HG03469 (cell line): ENCODE measurements at regions not wholly inside any gene's neighbourhood (a gene's known extent, or its start where the extent isn't known, plus 50 kb on each side); places are given as distances from the start of the nearest gene placed in this dataset.

ENCODE experiments used
- ATAC-seq: cut with Tn5 transposase; IDR thresholded peaks from one replicate; pipeline ENCODE4 v1.9.1; 2021; ENCODE audit warnings: mild to moderate bottlenecking, moderate library complexity, moderate number of reproducible peaks; ENCODE audit not compliant: unreplicated experiment

DNA sequence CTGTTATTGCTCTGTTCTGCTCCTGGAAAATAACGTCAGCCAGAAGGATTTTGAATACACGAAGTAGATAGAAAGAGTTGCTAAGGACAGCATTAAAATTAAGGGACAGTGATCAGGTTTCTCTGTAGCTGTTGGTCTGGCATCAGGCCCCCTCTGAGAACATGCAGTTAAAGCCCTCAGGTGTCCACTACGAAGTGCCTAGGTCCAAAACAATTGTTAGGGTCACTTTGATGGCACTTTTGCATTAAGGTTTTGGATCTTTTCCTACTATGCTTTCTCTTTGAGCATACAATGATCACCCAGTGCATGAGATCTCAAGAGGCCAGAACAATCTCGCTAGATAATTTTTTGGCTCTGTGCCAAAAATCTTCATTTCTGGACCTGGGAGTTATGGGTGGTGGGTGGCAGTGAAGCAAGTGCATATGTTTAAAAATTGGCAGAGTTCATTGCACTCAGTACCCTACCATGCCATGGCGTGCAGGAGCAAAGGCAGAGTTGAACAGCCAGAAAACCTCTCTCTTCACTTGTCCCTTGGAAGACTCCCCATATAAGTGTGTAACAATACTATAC is 797.6 kb downstream of the ROBO2 start:
- ATAC-seq: no peak

DNA sequence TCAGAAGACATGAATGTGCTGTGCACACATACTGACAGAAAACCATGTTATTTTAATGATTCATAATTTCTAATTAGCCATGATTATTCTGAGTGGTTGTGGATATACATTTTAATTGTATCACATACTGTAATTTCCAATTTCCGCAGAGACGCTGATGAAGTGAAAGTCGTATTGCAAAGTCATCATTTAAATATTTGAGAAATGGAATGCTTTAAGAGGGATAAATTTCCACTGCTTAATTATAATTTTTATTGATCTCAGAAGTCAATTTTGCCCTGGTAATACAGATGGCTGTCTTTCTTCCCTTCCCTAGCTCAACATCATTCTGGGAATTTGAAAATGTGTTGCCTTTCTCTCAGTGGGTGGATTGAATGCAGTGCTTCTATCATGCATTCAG is 819.3 kb downstream of the ROBO2 start:
- no peak for ATAC-seq

DNA sequence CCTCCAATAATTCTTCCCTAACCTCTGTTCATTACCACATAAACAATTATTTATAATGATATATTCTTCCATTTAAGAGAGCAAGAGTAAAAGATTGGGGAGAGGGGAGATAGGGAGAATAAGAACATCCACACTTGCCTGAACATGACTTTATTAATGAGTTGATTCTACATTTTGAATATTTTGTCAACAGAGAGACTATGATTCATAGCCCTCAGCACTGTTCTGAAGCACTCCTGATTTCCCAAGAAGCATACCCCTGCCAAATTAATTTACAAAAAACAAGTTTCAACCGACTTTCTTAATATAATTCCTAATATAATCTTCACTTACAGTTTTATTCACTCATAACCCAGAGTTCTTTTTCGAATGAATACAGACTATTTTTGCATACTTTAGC is 828.8 kb downstream of the ROBO2 start:
- no peak for ATAC-seq

DNA sequence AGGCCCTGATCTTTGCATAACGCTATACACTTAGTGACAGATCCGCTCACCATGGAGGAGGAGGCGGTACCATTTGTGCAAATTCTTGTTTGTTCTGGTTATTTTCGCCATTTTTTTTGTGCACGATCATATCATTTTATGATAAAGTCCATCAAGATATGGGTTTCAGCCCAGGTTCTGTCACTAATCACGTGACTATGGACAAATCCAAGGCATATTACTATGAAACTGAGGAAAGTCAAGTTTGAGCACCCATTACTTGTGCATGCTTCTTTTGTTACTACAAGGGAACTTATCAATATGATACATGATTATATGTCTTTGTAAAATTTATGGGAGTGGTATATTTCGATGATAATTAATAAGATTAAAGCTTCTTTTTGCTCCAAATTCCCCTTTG is 829.5 kb downstream of the ROBO2 start:
- no peak for ATAC-seq

DNA sequence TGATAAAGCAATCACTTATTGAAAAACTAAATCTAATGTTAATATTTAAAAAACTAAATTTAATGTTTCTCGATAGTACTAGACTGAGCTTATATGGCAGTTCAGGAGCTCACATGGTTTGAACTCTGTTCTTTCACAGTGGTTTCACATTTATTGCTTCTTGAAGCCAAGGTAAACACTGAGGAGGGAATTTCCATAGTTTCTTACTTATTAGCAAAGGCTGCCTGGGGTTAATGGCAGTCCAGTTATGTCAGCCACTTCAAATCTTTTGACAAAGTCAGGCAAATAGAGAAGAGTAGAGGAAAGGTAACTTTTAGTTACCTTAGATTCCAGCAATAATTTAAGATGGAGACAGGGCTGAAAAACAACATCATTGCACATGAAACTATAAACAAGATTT is 831.5 kb downstream of the ROBO2 start:
- ATAC-seq: no peak

DNA sequence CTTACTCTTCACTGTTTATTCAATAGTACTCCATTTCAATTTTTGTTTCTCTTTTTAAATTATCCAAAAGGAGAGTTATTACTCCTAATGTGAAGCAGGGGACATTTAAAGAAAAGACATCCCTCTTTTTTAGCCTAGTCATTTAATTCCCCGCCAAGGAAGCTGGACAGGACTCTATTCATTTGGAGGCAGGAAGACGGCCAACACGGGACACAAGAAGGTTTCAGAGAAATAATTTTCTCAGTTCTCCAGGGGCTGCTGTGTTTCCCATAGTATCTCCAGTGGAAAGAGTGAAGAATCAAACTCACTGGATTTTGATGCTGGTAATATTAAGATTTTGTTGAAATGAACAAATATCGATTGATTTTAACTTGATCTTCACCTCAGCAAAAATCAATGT is 833.7 kb downstream of the ROBO2 start:
- ATAC-seq: no peak

DNA sequence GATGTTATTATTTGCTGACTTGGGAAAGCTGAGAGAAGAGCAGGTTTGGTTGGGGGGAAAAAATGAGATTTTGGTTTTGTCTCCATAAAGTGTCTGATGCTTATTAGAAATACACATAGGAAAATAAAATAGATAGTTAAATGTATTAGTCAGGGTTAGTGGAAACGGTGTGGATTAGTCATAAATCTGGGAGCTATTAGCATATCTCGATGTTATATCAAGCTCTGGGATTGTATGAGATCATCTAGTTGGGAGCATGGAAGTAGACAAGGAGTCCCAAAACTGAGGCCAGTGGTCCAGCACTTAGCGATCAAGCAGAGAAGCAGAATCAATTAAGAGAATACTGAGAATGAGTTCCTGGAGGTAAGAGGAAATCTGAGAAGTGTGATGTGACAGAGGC is 845.5 kb downstream of the ROBO2 start:
- ATAC-seq: no peak

DNA sequence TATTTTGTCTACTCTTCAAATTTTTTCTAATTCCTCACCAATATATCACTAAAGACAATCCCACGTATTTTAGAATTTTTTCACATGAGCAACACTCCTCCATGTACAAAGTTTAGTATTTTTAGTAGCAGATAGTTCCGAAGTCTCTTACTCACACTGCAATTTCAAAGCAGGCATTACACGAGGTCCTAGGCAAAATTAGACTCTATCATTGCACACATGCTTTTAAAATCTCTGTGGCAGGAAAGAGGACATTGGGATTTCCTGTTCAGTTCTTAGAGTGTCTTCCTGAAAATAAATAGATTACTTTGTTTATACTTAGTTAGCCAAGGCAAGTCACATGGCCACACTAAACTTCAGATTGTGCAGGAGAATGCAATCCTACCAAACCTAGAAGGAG is 847.7 kb downstream of the ROBO2 start:
- ATAC-seq: no peak

DNA sequence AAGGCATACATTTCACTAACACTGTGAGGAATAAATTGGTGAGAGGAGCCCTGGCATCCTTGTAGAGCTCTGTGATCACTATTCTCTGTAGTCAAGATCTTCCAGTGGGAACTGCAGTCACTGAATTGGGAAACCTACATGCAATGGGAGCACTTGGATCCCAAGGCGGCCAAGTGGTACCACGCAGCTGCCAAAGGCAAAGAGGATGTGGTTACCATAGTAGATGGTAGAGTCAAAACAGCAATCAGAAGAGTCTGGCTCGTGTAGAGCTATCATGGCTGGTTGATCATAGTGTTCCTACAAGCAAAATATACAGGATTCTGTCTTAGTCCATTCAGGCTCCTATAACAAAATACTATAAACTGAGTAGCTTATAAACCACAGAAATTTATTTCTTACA is 849.7 kb downstream of the ROBO2 start:
- no peak for ATAC-seq

DNA sequence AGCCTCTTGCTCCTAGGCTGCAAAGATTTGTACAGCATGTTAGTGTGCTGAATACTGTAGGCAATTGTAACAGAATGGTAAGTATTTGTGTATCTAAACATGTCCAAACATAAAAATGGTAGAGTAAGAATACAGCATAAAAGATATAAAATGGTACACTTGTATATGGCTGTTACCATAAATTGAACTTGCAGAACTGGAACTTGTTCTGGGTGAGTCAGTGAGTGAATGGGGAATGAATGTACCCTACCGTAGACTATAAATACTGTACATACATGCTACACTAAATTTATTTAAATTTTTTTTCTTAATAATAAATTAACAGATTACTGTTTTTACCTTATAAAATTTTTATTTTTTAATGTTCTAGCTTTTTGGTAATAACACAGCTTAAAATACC is 858.7 kb downstream of the ROBO2 start:
- ATAC-seq: no peak

DNA sequence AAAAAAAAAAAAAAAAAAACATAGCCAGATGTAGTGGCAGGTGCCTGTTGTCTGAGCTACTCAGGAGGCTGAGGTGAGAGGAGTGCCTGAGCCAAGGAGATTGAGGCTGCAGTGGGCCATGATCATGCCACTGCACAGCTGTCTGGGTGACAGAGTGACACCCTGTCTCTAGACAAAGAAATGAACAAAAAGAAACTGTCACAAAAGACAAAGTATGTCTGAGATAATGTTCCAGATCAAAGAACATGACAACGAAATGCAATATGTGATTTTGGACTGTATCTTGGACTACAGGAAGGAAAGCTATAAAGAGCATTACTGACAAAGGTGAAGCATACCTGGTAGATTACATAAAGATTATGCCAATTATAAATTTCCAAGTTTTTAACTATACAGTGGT is 862.8 kb downstream of the ROBO2 start:
- no peak for ATAC-seq

DNA sequence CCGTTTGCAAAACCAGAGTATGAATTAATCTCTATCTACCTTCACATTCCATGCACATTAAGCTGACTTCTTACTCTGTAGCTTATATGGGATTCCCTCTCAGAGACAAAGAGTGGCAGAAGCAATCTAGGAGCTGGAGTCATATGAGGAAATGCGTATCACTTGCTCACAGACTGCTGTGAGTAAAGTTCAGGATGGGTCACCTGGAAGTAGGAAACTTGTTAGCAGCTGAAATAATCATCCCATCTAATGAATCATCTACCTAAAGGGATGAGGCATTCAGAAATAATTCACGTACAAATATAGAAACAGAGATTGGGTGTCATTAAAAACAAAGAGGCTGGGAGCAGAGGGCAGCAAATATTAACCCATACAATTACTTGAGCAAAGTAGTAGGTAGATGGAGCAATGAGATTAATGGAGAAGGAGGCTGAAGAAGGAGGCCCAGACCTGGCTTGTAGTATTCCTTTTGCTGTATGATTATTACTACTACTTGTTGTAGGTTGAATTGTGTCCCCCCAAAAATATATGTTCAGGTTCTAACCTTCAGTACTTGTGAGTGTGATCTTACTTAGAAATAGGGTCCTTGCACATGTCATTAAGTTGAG is 866.3 kb downstream of the ROBO2 start:
- ATAC-seq: no peak

DNA sequence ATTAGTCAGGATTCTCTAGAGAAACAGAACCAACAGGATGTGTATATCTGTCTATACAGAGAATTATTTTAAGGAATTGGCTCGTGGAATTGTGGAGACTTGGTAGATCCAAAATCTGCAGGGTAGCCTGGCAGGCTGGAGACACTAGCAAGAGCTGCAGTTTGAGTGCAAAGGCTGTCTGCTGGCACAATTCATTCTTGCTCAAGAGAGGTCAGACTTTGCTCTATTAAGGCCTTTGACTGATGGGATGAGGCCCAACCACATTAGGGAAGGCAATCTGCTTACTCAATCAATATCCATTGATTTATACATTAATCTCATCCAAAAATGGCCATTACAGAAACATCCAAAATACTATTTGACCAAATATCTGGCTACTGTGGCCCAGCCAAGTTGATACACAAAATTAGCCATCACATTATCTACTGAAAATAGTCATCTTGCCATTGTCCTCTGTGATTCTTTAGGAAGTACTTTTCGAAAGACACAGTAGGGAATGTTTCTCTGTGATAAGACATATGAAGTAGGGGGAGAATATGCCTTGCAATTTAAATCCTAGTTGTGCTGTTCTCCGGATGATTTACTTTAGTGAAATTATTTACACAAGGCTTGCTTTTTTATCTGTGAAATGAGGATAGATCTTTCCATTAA is 873.8 kb downstream of the ROBO2 start:
- no peak for ATAC-seq

DNA sequence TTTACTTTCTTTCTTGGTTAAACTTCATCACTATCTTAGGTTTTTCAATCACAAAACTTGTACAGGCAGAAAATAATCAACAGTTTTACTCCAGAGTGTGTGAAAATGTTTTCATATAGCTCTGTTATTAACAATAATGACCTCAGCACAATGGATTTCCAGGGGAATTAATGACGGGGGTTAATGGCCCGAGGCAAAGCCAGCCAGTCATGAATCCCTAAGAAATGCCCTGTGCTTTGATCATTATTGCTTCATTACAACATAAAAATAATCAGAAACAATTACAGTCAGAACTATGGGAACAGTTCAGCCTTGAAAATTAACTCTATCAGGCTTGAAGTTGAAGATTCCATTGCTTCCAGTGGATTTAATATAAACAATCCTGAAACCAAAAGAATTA is 875.4 kb downstream of the ROBO2 start:
- ATAC-seq: no peak

DNA sequence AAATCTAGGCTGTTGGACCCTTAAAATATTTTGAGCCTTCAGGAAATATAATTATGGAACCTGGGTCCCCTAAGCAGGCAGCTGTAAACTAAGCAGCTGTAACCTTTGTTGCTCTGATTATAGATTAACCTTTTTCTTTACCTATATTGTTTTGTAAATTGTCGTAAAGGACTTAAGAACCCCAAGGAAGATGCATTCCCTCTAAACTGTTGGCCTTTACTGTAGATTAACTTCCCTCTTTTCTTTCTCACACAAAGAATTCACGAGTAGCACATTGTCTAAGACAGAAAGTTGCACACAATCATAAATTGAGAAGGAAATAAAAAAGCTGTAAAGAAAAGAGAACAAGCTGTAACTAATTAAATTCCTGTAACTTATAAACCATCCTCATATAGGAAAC is 877.3 kb downstream of the ROBO2 start:
- ATAC-seq: no peak

DNA sequence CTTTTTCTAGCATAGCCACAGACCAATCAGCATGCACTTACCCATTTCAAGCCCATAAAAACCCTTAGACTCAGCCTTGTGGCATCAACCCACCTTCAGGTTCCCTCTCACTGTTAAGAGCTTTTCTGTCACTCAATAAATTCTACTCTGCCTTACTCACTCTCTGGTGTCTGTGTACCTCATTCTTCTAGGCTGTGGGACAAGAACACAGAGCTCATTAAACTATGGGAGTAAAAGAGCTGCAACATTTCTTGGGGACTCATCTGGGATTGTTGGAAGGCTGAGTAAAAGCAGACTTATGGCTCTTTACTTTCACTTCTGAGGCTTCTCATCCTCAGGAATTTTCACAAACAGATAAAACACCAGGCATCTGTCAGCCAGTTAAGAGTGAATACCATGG is 879.3 kb downstream of the ROBO2 start:
- ATAC-seq: no peak

DNA sequence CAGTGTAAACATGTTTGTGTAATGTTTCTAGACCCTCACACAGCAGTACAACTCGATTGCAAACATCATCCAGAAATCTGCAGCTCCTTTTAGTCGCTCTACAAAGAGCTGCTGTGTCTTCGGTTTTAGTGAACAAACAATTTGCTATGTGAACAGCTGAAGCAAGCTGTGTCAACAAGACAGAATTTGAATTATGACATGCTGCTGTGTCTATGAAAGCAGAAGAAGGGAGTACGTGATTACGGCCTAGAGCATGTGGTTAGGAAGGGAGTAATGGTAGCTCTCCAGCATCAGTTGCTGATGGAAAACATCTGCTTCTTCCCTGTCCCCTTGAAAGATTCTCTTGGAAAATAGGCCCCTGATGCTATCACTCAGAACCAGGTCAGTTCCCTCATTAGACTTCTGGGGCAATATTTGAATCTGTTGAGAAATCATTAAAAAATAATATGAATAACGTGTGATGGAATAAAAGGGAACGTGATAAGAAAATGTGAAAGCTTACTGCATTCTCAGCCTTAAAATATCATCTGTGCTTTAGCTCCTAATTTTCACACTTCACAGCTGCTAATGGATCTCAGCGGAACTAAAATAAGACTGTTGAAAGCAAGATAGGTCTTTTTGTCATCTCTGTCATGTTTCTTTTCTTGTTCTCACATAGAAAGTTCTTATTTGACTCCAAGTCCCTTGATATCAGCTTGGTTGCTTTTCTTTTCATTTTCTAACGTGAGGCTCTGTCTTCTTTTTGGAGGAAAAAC is 891.5 kb downstream of the ROBO2 start:
- ATAC-seq: no peak

DNA sequence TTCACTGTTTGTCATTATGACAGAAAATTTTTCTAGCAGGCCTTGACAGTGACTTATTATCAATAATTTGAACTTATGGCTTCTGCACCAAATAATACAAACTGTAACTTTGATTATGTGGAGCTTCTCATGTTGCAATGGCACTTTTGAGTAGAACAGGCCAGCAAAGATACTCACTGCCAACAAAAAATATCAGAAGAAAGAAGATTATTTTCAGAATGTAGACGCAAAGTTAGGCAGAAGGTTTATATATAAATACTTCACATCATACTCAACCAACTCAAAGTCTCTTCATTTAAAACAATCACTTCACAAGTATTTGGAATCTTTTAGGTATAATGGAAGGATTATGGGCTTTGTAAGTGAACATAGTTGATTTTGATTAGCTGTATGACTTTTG is 893.0 kb downstream of the ROBO2 start:
- ATAC-seq: no peak

DNA sequence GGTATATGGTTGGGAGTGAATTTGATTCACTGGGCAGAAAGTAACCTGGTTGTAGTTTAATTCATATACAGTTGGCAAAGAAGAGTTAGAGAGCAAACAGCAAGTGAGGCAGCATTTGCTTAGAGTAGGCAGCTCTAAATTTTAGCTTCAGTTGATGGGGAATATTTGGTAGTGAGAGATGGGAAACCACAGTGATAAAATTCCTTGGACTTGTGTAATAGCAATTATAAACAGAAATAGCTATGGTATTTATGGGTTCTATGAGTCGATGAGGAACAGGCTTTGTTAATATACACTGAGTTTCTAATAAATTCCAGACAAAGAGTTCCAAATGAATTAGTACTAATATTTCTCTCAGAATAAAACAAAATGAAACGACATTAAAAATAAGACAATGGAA is 894.0 kb downstream of the ROBO2 start:
- no peak for ATAC-seq

DNA sequence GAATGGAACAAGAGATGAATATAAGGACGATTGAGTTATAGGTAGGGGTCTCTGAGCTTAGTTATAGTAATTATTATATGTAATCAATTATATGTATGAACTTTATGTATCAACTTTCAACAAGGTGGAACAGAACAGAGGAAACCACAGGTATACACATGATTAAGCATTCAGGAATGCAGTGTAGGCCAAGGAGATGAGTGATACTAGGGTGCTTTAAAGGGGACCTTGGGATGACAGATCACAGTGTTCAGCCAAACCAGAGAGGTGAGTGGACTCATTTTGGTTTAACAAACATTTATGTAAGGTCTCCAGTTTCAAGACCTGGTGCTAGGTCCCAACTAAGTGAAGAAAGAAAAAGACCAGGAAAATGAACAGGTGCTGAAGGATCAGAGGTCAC is 895.5 kb downstream of the ROBO2 start:
- no peak for ATAC-seq

DNA sequence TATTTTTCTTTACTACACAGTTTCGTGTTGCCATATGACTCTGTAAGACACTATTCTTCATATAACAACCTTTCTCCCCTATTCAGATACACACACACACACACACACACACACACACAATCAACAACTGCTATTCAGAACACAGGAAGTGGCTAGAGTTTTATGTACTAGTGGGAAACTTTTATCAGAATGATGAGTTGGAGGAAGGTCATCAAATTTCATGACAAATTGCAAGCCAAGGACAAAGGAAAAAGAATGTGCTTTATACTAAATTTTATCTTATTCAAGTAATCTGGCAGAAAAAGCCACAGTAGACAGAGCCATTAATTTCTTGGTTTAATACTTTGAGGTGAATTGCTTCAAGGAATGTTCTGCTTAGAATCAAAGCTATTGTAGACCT is 899.8 kb downstream of the ROBO2 start:
- no peak for ATAC-seq

DNA sequence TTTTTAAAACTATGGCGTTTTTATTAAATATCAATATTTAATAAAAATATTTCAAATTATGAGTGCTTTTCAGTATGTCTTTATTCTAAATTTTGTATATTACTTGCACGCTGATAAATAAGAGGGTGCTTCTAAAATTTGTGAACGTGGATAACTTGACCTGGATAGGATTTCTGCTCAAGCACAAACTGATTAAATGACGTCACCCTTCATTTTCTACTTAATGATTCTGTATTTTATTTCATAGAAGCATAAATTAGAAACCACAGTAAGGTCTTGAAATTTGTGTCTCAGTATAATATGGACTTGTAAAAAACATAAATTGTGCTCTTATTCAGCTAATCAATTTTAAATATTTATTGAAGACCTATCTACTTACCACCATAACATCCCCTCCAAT is 903.7 kb downstream of the ROBO2 start:
- ATAC-seq: no peak
